ENCODE measurements at regions not wholly inside any gene's neighbourhood (a gene's known extent, or its start where the extent isn't known, plus 50 kb on each side); places are given as distances from the start of the nearest gene placed in this dataset.

- TF ChIP-seq, protein P1, sequence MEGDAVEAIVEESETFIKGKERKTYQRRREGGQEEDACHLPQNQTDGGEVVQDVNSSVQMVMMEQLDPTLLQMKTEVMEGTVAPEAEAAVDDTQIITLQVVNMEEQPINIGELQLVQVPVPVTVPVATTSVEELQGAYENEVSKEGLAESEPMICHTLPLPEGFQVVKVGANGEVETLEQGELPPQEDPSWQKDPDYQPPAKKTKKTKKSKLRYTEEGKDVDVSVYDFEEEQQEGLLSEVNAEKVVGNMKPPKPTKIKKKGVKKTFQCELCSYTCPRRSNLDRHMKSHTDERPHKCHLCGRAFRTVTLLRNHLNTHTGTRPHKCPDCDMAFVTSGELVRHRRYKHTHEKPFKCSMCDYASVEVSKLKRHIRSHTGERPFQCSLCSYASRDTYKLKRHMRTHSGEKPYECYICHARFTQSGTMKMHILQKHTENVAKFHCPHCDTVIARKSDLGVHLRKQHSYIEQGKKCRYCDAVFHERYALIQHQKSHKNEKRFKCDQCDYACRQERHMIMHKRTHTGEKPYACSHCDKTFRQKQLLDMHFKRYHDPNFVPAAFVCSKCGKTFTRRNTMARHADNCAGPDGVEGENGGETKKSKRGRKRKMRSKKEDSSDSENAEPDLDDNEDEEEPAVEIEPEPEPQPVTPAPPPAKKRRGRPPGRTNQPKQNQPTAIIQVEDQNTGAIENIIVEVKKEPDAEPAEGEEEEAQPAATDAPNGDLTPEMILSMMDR (optimal IDR thresholded peaks at IDR 0.05 in 1 of 3, IDR thresholded peaks at IDR 0.05 in 1 of 3, conservative IDR thresholded peaks at IDR 0.05 in 1 of 3; ENCODE audit: extremely low read depth in 1 of 3, insufficient read depth in 2 of 3, low read length in 3 of 3), result no peak
- no peak for TF ChIP-seq EZH2 (IDR thresholded peaks at IDR 0.05; ENCODE audit: low read length)
Observed at GRCh38 chr2:129263939-129264338, 715.5 kb upstream of the RAB6C start.
